ENCODE measurements at regions not wholly inside any gene's neighbourhood (a gene's known extent, or its start where the extent isn't known, plus 50 kb on each side); places are given as distances from the start of the nearest gene placed in this dataset.
A peak's percentile ranks its signal among the peaks of the same experiment; 100 is the strongest.
"Not testable (repeated sequence)": the region's sequence is repeated elsewhere in the genome, so short reads cannot be mapped to it uniquely, and the experiment has no call there.

DNA sequence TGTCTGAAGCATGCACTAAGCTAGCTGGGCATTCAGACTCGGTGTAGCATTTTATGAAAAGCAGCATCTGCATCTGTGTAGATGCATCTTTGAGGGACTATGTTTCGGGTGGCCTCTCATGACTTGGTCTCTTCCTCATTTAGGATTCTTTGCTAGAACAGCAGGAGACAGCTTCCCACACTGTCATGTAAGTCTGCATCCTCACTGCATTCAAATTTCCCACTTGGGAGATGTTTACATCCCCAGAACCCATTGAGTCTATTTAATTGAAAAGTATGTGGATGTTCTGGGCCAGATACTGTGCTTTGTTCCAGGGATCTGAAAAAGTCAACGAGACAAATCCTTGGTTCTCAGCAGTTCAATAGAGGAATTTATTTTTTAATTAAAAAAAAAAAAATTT, 198.6 kb upstream of the EEF2KMT start:
- DNase-seq (ENCODE audit: low read depth), result no peak
- H3K4me3 ChIP-seq (ENCODE audit: low read length), result no peak overlapping the region
- TF ChIP-seq, protein P1, sequence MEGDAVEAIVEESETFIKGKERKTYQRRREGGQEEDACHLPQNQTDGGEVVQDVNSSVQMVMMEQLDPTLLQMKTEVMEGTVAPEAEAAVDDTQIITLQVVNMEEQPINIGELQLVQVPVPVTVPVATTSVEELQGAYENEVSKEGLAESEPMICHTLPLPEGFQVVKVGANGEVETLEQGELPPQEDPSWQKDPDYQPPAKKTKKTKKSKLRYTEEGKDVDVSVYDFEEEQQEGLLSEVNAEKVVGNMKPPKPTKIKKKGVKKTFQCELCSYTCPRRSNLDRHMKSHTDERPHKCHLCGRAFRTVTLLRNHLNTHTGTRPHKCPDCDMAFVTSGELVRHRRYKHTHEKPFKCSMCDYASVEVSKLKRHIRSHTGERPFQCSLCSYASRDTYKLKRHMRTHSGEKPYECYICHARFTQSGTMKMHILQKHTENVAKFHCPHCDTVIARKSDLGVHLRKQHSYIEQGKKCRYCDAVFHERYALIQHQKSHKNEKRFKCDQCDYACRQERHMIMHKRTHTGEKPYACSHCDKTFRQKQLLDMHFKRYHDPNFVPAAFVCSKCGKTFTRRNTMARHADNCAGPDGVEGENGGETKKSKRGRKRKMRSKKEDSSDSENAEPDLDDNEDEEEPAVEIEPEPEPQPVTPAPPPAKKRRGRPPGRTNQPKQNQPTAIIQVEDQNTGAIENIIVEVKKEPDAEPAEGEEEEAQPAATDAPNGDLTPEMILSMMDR (conservative IDR thresholded peaks at IDR 0.05; ENCODE audit: low read depth, low read length), result no peak

GRCh38 chr16:5295304-5295703, 197.7 kb upstream of the EEF2KMT start:
- H3K4me3 ChIP-seq (ENCODE audit: low read length); DNase-seq (ENCODE audit: low read depth): not testable (repeated sequence)

DNA sequence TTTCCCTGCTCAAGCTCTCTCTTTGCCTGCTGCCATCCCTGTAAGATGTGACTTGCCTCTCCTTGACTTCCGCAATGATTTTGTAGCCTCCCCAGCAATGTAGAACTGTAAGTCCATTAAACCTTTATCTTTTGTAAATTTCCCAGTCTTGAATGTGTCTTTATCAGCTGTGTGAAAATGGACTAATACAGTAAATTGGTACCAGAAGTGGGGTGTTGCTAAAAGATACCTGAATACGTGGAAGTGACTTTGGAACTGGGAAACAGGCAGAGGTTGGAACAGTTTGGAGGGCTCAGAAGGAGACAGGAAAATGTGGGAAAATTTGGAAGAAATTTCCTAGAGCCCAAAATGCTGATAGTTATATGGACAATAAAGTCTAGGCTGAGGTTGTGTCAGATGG, 184.6 kb upstream of the EEF2KMT start:
- not testable (repeated sequence) for H3K4me3 ChIP-seq (ENCODE audit: low read length); DNase-seq (ENCODE audit: low read depth)

DNA sequence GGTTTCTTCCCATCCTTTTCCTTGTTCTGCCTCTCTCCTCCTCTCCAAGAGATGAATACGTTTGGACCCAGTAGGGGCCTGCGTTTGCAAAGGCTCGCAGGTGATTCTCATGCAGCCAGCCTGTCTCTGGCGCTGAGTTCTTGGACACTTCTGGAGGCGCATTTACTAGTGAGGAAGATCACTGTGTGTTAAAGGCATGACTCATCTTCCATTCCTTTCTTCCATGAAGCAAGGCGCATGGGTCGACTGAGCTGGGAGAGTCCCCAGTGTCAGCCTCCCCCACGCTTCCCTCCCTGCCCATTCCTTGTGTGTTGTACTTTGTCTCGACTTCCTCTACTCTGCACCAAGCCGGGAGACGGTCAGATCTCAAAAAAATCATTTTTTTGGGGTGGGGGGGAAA, 159.9 kb upstream of the EEF2KMT start:
- TF ChIP-seq, protein P1 (conservative IDR thresholded peaks at IDR 0.05; ENCODE audit: low read depth, low read length), result no peak
- H3K4me3 ChIP-seq (ENCODE audit: low read length), result no peak overlapping the region
- no peak for DNase-seq (ENCODE audit: low read depth)

DNA sequence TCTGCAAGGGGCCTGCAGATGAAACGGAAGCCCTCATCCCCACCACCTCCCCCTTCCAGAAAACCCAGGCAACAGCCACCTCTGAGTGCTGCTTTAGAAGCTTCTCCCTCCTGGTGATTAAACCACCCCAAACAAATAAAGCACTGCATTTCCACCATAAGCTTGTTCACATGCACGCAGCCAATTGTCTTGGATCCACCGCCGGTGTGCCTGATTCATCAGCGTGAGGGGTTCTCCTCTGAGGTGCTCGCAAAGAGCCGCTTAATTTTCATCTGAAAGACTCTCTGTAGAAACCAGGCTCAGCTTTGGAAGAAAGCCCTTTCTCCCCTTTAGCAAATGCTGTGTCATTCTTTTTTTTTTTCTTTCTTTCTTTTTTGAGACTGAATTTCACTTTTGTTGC, 155.2 kb upstream of the EEF2KMT start:
- DNase-seq (ENCODE audit: low read depth), result no peak
- TF ChIP-seq, protein P1 (conservative IDR thresholded peaks at IDR 0.05; ENCODE audit: low read depth, low read length), result no peak
- H3K4me3 ChIP-seq (ENCODE audit: low read length), result no peak overlapping the region

DNA sequence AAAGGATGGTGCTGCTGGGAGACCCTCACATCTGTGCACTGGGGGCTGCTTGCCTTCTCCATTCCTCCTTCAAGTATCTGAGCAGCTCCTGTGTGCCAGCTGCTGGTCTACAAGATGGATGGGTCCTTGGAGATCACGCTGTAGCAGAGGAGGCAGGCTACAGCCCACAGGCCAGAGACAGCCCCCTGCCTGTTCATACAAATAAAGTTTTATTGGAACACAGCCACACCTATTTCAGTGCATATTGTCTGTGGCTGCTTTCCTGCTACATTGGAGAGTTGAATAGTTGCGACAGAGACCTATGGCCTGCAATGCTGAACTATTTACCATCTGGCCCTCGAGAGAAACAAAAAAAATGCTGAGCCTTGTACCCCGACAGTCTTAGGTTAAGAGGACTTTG, 149.8 kb upstream of the EEF2KMT start:
- not testable (repeated sequence) for H3K4me3 ChIP-seq (ENCODE audit: low read length); DNase-seq (ENCODE audit: low read depth)

GRCh38 chr16:5240278-5240626, 142.7 kb upstream of the EEF2KMT start:
- not testable (repeated sequence) for H3K4me3 ChIP-seq (ENCODE audit: low read length); DNase-seq (ENCODE audit: low read depth)

- not testable (repeated sequence) for DNase-seq (ENCODE audit: low read depth); H3K4me3 ChIP-seq (ENCODE audit: low read length)
- TF ChIP-seq, protein P1 (conservative IDR thresholded peaks at IDR 0.05; ENCODE audit: low read depth, low read length), result peak; percentile 20
These were observed 142.1 kb upstream of the EEF2KMT start for GRCh38 chr16:5239472-5240277.

DNA sequence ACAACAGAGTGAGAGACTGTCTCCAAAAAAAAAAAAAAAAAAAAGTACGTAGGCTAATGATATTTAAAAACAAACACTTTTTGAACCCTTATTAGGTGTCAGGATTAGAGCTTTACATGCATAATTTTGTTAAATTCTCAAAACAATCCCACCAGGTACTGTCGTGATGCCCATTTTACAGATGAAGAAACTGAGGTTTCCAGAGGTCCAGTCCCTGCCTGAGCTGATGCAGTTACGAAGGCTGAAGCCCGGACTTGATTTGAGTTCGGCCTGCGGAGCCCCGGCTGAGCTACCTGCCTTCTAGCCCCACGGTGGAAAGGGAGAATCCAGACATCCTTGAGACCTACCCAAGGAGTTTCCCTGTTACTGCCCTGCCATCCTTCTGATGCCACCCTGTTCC, 137.5 kb upstream of the EEF2KMT start:
- H3K4me3 ChIP-seq (ENCODE audit: low read length), result no peak overlapping the region
- no peak for DNase-seq (ENCODE audit: low read depth)
- TF ChIP-seq, protein P1 (conservative IDR thresholded peaks at IDR 0.05; ENCODE audit: low read depth, low read length), result no peak
